ENCODE measurements at regions not wholly inside any gene's neighbourhood (a gene's known extent, or its start where the extent isn't known, plus 50 kb on each side); places are given as distances from the start of the nearest gene placed in this dataset.

GRCh38 chr6:135655055-135655454 lies 157.5 kb upstream of the AHI1 start:
- Histone ChIP-seq H3K4me3 (ENCODE audit: low read depth, low read length) (no peak overlapping the region), H3K27ac (ENCODE audit: low read depth, low read length) (no peak overlapping the region), H3K27me3 (ENCODE audit: control insufficient read depth, insufficient read depth, low read length) (no peaks in the 10 kb centered on the region), H3K9me3 (ENCODE audit: control insufficient read depth, insufficient read depth, low read depth, low read length) (peaks cover 8% of the 10 kb centered on the region), H3K9ac (ENCODE audit: low read length) (no peak overlapping the region), H3K4me1 (ENCODE audit: control insufficient read depth, insufficient read depth, low read length) (no peaks in the 10 kb centered on the region), H3K36me3 (ENCODE audit: control insufficient read depth, insufficient read depth, low read length) (no peaks in the 10 kb centered on the region)

- Histone ChIP-seq H3K36me3 (ENCODE audit: control insufficient read depth, insufficient read depth, low read length) (no peaks in the 10 kb centered on the region), H3K27ac (ENCODE audit: low read depth, low read length) (no peak overlapping the region), H3K27me3 (ENCODE audit: control insufficient read depth, insufficient read depth, low read length) (no peaks in the 10 kb centered on the region), H3K4me1 (ENCODE audit: control insufficient read depth, insufficient read depth, low read length) (no peaks in the 10 kb centered on the region), H3K4me3 (ENCODE audit: low read depth, low read length) (no peak overlapping the region), H3K9ac (ENCODE audit: low read length) (no peak overlapping the region), H3K9me3 (ENCODE audit: control insufficient read depth, insufficient read depth, low read depth, low read length) (no peaks in the 10 kb centered on the region; the same call in 1 of the 2 replicates)
Measured at GRCh38 chr6:135657207-135657606, 159.7 kb upstream of the AHI1 start.

GRCh38 chr6:135658481-135658880 lies 160.9 kb upstream of the AHI1 start:
- no peaks in the 10 kb centered on the region; the same call in 1 of the 2 replicates for H3K9me3 ChIP-seq (ENCODE audit: control insufficient read depth, insufficient read depth, low read depth, low read length)
- no peaks in the 10 kb centered on the region for H3K4me1 ChIP-seq (ENCODE audit: control insufficient read depth, insufficient read depth, low read length)
- no peak overlapping the region for H3K27ac ChIP-seq (ENCODE audit: low read depth, low read length)
- no peaks in the 10 kb centered on the region for H3K36me3 ChIP-seq (ENCODE audit: control insufficient read depth, insufficient read depth, low read length)
- no peaks in the 10 kb centered on the region for H3K27me3 ChIP-seq (ENCODE audit: control insufficient read depth, insufficient read depth, low read length)
- no peak overlapping the region for H3K9ac ChIP-seq (ENCODE audit: low read length)
- no peak overlapping the region for H3K4me3 ChIP-seq (ENCODE audit: low read depth, low read length)

DNA sequence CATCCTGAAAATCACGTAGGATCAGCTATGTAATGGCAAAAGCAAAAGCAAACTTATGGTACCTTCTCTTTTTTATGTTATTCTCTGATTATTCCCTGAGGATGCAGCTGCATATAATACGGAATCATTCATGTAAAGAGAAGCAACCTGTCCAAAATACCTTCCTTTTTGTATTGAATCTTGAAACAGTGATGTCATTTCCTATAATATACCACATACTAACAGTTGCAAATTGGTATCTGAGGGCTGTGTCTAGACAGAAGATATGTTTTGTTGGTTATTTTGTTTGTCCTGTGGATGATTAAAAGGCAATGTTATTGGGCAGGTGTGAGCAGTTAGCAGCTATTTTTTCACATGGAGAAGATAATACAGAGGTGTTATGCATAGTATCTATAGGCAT lies 161.4 kb upstream of the AHI1 start:
- Histone ChIP-seq H3K36me3 (ENCODE audit: control insufficient read depth, insufficient read depth, low read length) (no peaks in the 10 kb centered on the region), H3K9ac (ENCODE audit: low read length) (no peak overlapping the region), H3K4me3 (ENCODE audit: low read depth, low read length) (no peak overlapping the region), H3K4me1 (ENCODE audit: control insufficient read depth, insufficient read depth, low read length) (no peaks in the 10 kb centered on the region), H3K9me3 (ENCODE audit: control insufficient read depth, insufficient read depth, low read depth, low read length) (no peaks in the 10 kb centered on the region; the same call in 1 of the 2 replicates), H3K27me3 (ENCODE audit: control insufficient read depth, insufficient read depth, low read length) (no peaks in the 10 kb centered on the region), H3K27ac (ENCODE audit: low read depth, low read length) (no peak overlapping the region)

- H3K4me1 ChIP-seq (ENCODE audit: control insufficient read depth, insufficient read depth, low read length): peaks cover 5% of the 10 kb centered on the region; the same call in 1 of the 2 replicates
- H3K36me3 ChIP-seq (ENCODE audit: control insufficient read depth, insufficient read depth, low read length): no peaks in the 10 kb centered on the region
- H3K9ac ChIP-seq (ENCODE audit: low read length): no peak overlapping the region
- no peak overlapping the region for H3K27ac ChIP-seq (ENCODE audit: low read depth, low read length)
- H3K9me3 ChIP-seq (ENCODE audit: control insufficient read depth, insufficient read depth, low read depth, low read length): no peaks in the 10 kb centered on the region
- no peaks in the 10 kb centered on the region for H3K27me3 ChIP-seq (ENCODE audit: control insufficient read depth, insufficient read depth, low read length)
- no peak overlapping the region for H3K4me3 ChIP-seq (ENCODE audit: low read depth, low read length)
Measured at GRCh38 chr6:135664527-135664926, 167.0 kb upstream of the AHI1 start.

DNA sequence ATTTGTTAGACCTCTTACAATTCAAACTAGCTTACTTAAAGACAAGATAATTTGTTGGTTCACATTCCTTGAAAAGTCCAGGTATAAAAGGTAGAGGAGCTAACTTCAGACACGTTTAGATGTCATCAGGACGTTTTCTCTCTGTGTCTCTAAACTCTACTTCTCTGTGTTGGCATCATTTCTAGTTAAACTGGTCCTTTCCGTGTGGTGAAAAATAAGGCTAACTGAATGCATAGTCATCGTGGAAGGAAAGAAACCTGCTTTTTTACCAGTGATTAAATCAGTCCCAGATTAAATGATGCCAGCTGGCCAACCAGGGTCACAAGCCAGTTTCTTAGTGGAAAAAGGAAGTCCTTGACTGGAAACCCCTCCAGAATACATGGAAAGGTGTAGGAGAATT lies 168.4 kb upstream of the AHI1 start:
- no peaks in the 10 kb centered on the region for H3K9me3 ChIP-seq (ENCODE audit: control insufficient read depth, insufficient read depth, low read depth, low read length)
- no peak overlapping the region for H3K9ac ChIP-seq (ENCODE audit: low read length)
- no peak overlapping the region for H3K4me3 ChIP-seq (ENCODE audit: low read depth, low read length)
- H3K27me3 ChIP-seq (ENCODE audit: control insufficient read depth, insufficient read depth, low read length): no peaks in the 10 kb centered on the region
- no peaks in the 10 kb centered on the region for H3K36me3 ChIP-seq (ENCODE audit: control insufficient read depth, insufficient read depth, low read length)
- H3K27ac ChIP-seq (ENCODE audit: low read depth, low read length): no peak overlapping the region
- H3K4me1 ChIP-seq (ENCODE audit: control insufficient read depth, insufficient read depth, low read length): peaks cover 5% of the 10 kb centered on the region; the same call in 1 of the 2 replicates

DNA sequence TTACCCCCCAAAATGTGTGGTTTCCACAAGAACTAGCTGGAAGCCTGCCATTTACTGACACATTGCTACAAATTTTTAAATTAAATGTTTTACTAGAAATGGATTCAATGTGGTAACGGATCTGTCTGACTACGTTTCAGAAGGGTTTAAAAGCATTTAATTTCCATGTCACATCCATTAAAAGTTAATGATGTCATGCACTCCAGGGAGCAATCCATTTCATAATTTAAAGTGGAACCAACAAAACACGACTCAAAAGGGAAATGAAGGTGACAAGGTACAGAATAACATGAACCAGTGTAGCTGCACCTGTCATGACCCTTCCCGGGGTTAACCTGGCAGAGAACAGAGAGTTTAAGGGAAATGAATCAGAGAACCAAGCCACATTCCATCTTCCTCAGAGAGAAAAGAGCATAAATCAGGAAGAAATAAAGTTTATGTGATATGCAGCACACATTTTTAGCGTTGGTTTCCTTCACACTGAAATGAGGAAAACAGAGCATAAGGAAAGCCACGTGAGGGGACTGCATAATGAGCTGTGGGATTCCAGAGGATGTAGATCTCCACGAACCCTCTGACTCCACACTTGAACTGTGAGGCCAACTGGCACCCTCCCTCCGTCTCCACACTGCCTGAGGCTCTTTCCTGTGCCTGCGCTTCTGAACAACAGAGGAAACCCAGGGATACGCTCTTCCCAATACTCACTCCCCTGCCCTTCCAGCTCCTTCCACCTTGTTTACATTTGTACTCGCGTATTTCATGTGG lies 170.3 kb upstream of the AHI1 start:
- H3K27ac ChIP-seq (ENCODE audit: low read depth, low read length): no peak overlapping the region

DNA sequence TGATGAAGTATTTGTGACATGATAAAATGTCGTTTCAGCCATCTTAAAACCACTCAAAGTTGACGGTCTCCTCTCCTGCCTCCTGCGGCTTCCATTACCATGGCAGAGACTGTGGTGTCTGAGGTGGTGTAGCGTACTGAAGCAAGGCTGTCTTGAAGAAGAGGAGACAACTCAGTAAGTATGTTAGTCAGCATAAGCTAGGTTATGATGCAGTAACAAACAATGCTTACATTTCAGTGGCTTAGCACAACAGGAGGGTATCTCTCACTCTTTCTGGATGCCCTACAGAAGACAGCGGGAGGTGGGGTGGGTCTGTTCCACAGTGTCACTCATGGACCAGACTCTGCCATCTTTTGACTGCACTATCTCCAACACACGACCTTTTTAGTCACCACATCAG lies 174.7 kb upstream of the AHI1 start:
- no peak overlapping the region for H3K27ac ChIP-seq (ENCODE audit: low read depth, low read length)

More for the DNA sequence above, 170.3 kb upstream of the AHI1 start:
- Histone ChIP-seq H3K4me3 (ENCODE audit: low read depth, low read length) (peak overlapping the region; percentile 46), H3K36me3 (ENCODE audit: control insufficient read depth, insufficient read depth, low read length) (no peaks in the 10 kb centered on the region), H3K9me3 (ENCODE audit: control insufficient read depth, insufficient read depth, low read depth, low read length) (0 out of 2 replicates have a peak, but pooled peaks cover 7% of the 10 kb centered on the region), H3K4me1 (ENCODE audit: control insufficient read depth, insufficient read depth, low read length) (peaks cover 5% of the 10 kb centered on the region; the same call in 1 of the 2 replicates), H3K27me3 (ENCODE audit: control insufficient read depth, insufficient read depth, low read length) (no peaks in the 10 kb centered on the region), H3K9ac (ENCODE audit: low read length) (no peak overlapping the region)

GRCh38 chr6:135673501-135674309 lies 176.2 kb upstream of the AHI1 start:
- no peaks in the 10 kb centered on the region for H3K36me3 ChIP-seq (ENCODE audit: control insufficient read depth, insufficient read depth, low read length)
- no peak overlapping the region for H3K4me3 ChIP-seq (ENCODE audit: low read depth, low read length)
- H3K9ac ChIP-seq (ENCODE audit: low read length): no peak overlapping the region
- no peaks in the 10 kb centered on the region for H3K27me3 ChIP-seq (ENCODE audit: control insufficient read depth, insufficient read depth, low read length)
- 0 out of 2 replicates have a peak, but pooled peaks cover 7% of the 10 kb centered on the region for H3K9me3 ChIP-seq (ENCODE audit: control insufficient read depth, insufficient read depth, low read depth, low read length)
- H3K27ac ChIP-seq (ENCODE audit: low read depth, low read length): no peak overlapping the region
- H3K4me1 ChIP-seq (ENCODE audit: control insufficient read depth, insufficient read depth, low read length): no peaks in the 10 kb centered on the region

More for the DNA sequence above, 174.7 kb upstream of the AHI1 start:
- H3K27me3 ChIP-seq (ENCODE audit: control insufficient read depth, insufficient read depth, low read length): no peaks in the 10 kb centered on the region
- no peak overlapping the region for H3K9ac ChIP-seq (ENCODE audit: low read length)
- H3K36me3 ChIP-seq (ENCODE audit: control insufficient read depth, insufficient read depth, low read length): no peaks in the 10 kb centered on the region
- no peak overlapping the region for H3K4me3 ChIP-seq (ENCODE audit: low read depth, low read length)
- 0 out of 2 replicates have a peak, but pooled peaks cover 7% of the 10 kb centered on the region for H3K9me3 ChIP-seq (ENCODE audit: control insufficient read depth, insufficient read depth, low read depth, low read length)
- peaks cover 5% of the 10 kb centered on the region; the same call in 1 of the 2 replicates for H3K4me1 ChIP-seq (ENCODE audit: control insufficient read depth, insufficient read depth, low read length)

GRCh38 chr6:135675026-135675425 lies 176.5 kb upstream of the PDE7B start:
- 0 out of 2 replicates have a peak, but pooled peaks cover 7% of the 10 kb centered on the region for H3K9me3 ChIP-seq (ENCODE audit: control insufficient read depth, insufficient read depth, low read depth, low read length)
- H3K9ac ChIP-seq (ENCODE audit: low read length): no peak overlapping the region
- H3K36me3 ChIP-seq (ENCODE audit: control insufficient read depth, insufficient read depth, low read length): no peaks in the 10 kb centered on the region
- H3K4me3 ChIP-seq (ENCODE audit: low read depth, low read length): no peak overlapping the region
- no peak overlapping the region for H3K27ac ChIP-seq (ENCODE audit: low read depth, low read length)
- no peaks in the 10 kb centered on the region for H3K4me1 ChIP-seq (ENCODE audit: control insufficient read depth, insufficient read depth, low read length)
- H3K27me3 ChIP-seq (ENCODE audit: control insufficient read depth, insufficient read depth, low read length): no peaks in the 10 kb centered on the region

DNA sequence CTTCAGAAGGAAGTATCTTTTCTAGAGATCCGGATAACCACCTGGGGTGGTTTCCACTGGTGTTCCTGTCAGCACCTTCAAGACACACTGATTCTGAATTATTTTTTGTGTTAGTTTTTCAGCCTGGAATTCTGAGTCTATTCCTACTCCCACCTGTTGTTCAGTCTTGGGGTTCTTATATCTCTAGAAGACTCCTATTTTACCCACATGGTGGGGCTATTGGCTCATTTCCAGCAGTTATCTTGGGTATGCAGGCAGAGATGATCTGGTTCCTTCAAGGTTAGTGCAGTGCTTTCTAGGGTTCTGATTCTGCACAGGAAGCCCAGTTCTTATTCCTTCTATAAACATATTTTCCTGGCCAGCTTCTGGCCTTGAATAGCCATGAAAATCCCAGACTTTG lies 175.6 kb upstream of the PDE7B start:
- H3K27me3 ChIP-seq (ENCODE audit: control insufficient read depth, insufficient read depth, low read length): no peaks in the 10 kb centered on the region

More for the DNA sequence above, 175.6 kb upstream of the PDE7B start:
- Histone ChIP-seq H3K27ac (ENCODE audit: low read depth, low read length) (no peak overlapping the region), H3K9me3 (ENCODE audit: control insufficient read depth, insufficient read depth, low read depth, low read length) (0 out of 2 replicates have a peak, but pooled peaks cover 7% of the 10 kb centered on the region), H3K4me1 (ENCODE audit: control insufficient read depth, insufficient read depth, low read length) (no peaks in the 10 kb centered on the region), H3K36me3 (ENCODE audit: control insufficient read depth, insufficient read depth, low read length) (no peaks in the 10 kb centered on the region), H3K4me3 (ENCODE audit: low read depth, low read length) (no peak overlapping the region), H3K9ac (ENCODE audit: low read length) (no peak overlapping the region)
